ENCODE measurements at regions not wholly inside any gene's neighbourhood (a gene's known extent, or its start where the extent isn't known, plus 50 kb on each side); places are given as distances from the start of the nearest gene placed in this dataset.

- no peaks in the 10 kb centered on the region for H3K4me1 Mint-ChIP-seq
- no peaks in the 10 kb centered on the region for H3K36me3 Mint-ChIP-seq (ENCODE audit: insufficient read depth)
- H3K27ac Mint-ChIP-seq (ENCODE audit: low read depth) = no peak overlapping the region
- no peak for ATAC-seq (replicated peaks; ENCODE audit: extremely low read depth, poor library complexity, severe bottlenecking)
- no peak for DNase-seq (ENCODE audit: low spot score in 2 of 2)
- peaks cover 12% of the 10 kb centered on the region for H3K27me3 Mint-ChIP-seq
- no peak overlapping the region for H3K4me3 Mint-ChIP-seq
- no peaks in the 10 kb centered on the region for H3K9me3 Mint-ChIP-seq
Measured at GRCh38 chr14:98666545-98666944, 605.5 kb downstream of the BCL11B start.

GRCh38 chr14:98682033-98682432, 590.0 kb downstream of the BCL11B start:
- ATAC-seq (replicated peaks; ENCODE audit: extremely low read depth, poor library complexity, severe bottlenecking) = no peak
- Mint-ChIP-seq H3K36me3 (ENCODE audit: insufficient read depth) (no peaks in the 10 kb centered on the region), H3K9me3 (peaks cover 5% of the 10 kb centered on the region), H3K27ac (ENCODE audit: low read depth) (no peak overlapping the region), H3K4me1 (no peaks in the 10 kb centered on the region), H3K27me3 (peaks cover 11% of the 10 kb centered on the region), H3K4me3 (no peak overlapping the region)
- no peak for DNase-seq (ENCODE audit: low spot score in 2 of 2)

GRCh38 chr14:98682726-98683125, 589.3 kb downstream of the BCL11B start:
- ATAC-seq (replicated peaks; ENCODE audit: extremely low read depth, poor library complexity, severe bottlenecking) = no peak
- no peak overlapping the region for H3K4me3 Mint-ChIP-seq
- H3K4me1 Mint-ChIP-seq = no peaks in the 10 kb centered on the region
- no peak overlapping the region for H3K27ac Mint-ChIP-seq (ENCODE audit: low read depth)
- H3K9me3 Mint-ChIP-seq = peaks cover 5% of the 10 kb centered on the region
- H3K36me3 Mint-ChIP-seq (ENCODE audit: insufficient read depth) = no peaks in the 10 kb centered on the region
- no peak for DNase-seq (ENCODE audit: low spot score in 2 of 2)
- H3K27me3 Mint-ChIP-seq = peaks cover 10% of the 10 kb centered on the region

GRCh38 chr14:98684468-98684867, 587.5 kb downstream of the BCL11B start:
- DNase-seq (ENCODE audit: low spot score in 2 of 2) (no peak), ATAC-seq (replicated peaks; ENCODE audit: extremely low read depth, poor library complexity, severe bottlenecking) (no peak)
- H3K9me3 Mint-ChIP-seq = no peaks in the 10 kb centered on the region
- no peak overlapping the region for H3K4me3 Mint-ChIP-seq
- H3K27me3 Mint-ChIP-seq = no peaks in the 10 kb centered on the region
- no peak overlapping the region for H3K27ac Mint-ChIP-seq (ENCODE audit: low read depth)
- H3K36me3 Mint-ChIP-seq (ENCODE audit: insufficient read depth) = no peaks in the 10 kb centered on the region
- H3K4me1 Mint-ChIP-seq = no peaks in the 10 kb centered on the region

- Mint-ChIP-seq H3K4me3 (no peak overlapping the region), H3K36me3 (ENCODE audit: insufficient read depth) (peaks cover 2% of the 10 kb centered on the region), H3K9me3 (no peaks in the 10 kb centered on the region), H3K27me3 (no peaks in the 10 kb centered on the region), H3K27ac (ENCODE audit: low read depth) (no peak overlapping the region), H3K4me1 (no peaks in the 10 kb centered on the region)
- ATAC-seq (replicated peaks; ENCODE audit: extremely low read depth, poor library complexity, severe bottlenecking) = no peak
- DNase-seq (ENCODE audit: low spot score in 2 of 2) = no peak
Measured at GRCh38 chr14:98685725-98686124, 586.3 kb downstream of the BCL11B start.

- H3K27ac Mint-ChIP-seq (ENCODE audit: low read depth) = no peak overlapping the region
- H3K4me1 Mint-ChIP-seq = no peaks in the 10 kb centered on the region
- H3K36me3 Mint-ChIP-seq (ENCODE audit: insufficient read depth) = peaks cover 2% of the 10 kb centered on the region
- H3K9me3 Mint-ChIP-seq = no peaks in the 10 kb centered on the region
- no peaks in the 10 kb centered on the region for H3K27me3 Mint-ChIP-seq
- DNase-seq (ENCODE audit: low spot score in 2 of 2) = no peak
- ATAC-seq (replicated peaks; ENCODE audit: extremely low read depth, poor library complexity, severe bottlenecking) = no peak
- H3K4me3 Mint-ChIP-seq = no peak overlapping the region
Measured at GRCh38 chr14:98688446-98688845, 583.6 kb downstream of the BCL11B start.

GRCh38 chr14:98689951-98690350, 582.0 kb downstream of the BCL11B start:
- peaks cover 2% of the 10 kb centered on the region for H3K36me3 Mint-ChIP-seq (ENCODE audit: insufficient read depth)
- ATAC-seq (replicated peaks; ENCODE audit: extremely low read depth, poor library complexity, severe bottlenecking) = no peak

GRCh38 chr14:98692832-98693231, 579.2 kb downstream of the BCL11B start:
- no peaks in the 10 kb centered on the region for H3K4me1 Mint-ChIP-seq
- H3K9me3 Mint-ChIP-seq = peaks cover 14% of the 10 kb centered on the region
- H3K27me3 Mint-ChIP-seq = no peaks in the 10 kb centered on the region
- ATAC-seq (replicated peaks; ENCODE audit: extremely low read depth, poor library complexity, severe bottlenecking) = no peak
- no peak overlapping the region for H3K4me3 Mint-ChIP-seq
- DNase-seq (ENCODE audit: low spot score in 2 of 2) = no peak
- no peak overlapping the region for H3K27ac Mint-ChIP-seq (ENCODE audit: low read depth)
- peaks cover 2% of the 10 kb centered on the region for H3K36me3 Mint-ChIP-seq (ENCODE audit: insufficient read depth)

More at GRCh38 chr14:98689951-98690350, 582.0 kb downstream of the BCL11B start:
- Mint-ChIP-seq H3K4me3 (no peak overlapping the region), H3K4me1 (no peaks in the 10 kb centered on the region), H3K27me3 (no peaks in the 10 kb centered on the region), H3K9me3 (no peaks in the 10 kb centered on the region), H3K27ac (ENCODE audit: low read depth) (no peak overlapping the region)
- no peak for DNase-seq (ENCODE audit: low spot score in 2 of 2)

GRCh38 chr14:98694541-98694940, 577.5 kb downstream of the BCL11B start:
- H3K27me3 Mint-ChIP-seq = no peaks in the 10 kb centered on the region
- peaks cover 14% of the 10 kb centered on the region for H3K9me3 Mint-ChIP-seq
- no peak overlapping the region for H3K4me3 Mint-ChIP-seq
- H3K36me3 Mint-ChIP-seq (ENCODE audit: insufficient read depth) = peaks cover 2% of the 10 kb centered on the region
- H3K4me1 Mint-ChIP-seq = no peaks in the 10 kb centered on the region
- no peak overlapping the region for H3K27ac Mint-ChIP-seq (ENCODE audit: low read depth)
- DNase-seq (ENCODE audit: low spot score in 2 of 2) (no peak), ATAC-seq (replicated peaks; ENCODE audit: extremely low read depth, poor library complexity, severe bottlenecking) (no peak)

- Mint-ChIP-seq H3K27me3 (no peaks in the 10 kb centered on the region), H3K36me3 (ENCODE audit: insufficient read depth) (no peaks in the 10 kb centered on the region), H3K4me1 (no peaks in the 10 kb centered on the region), H3K27ac (ENCODE audit: low read depth) (no peak overlapping the region), H3K4me3 (no peak overlapping the region), H3K9me3 (peaks cover 14% of the 10 kb centered on the region)
- no peak for DNase-seq (ENCODE audit: low spot score in 2 of 2)
- ATAC-seq (replicated peaks; ENCODE audit: extremely low read depth, poor library complexity, severe bottlenecking) = no peak
Measured at GRCh38 chr14:98695809-98696208, 576.2 kb downstream of the BCL11B start.

GRCh38 chr14:98698341-98698740, 573.7 kb downstream of the BCL11B start:
- Mint-ChIP-seq H3K27ac (ENCODE audit: low read depth) (no peak overlapping the region), H3K36me3 (ENCODE audit: insufficient read depth) (no peaks in the 10 kb centered on the region), H3K4me3 (no peak overlapping the region), H3K9me3 (peaks cover 14% of the 10 kb centered on the region), H3K4me1 (peaks cover 14% of the 10 kb centered on the region), H3K27me3 (no peaks in the 10 kb centered on the region)
- ATAC-seq (replicated peaks; ENCODE audit: extremely low read depth, poor library complexity, severe bottlenecking) (no peak), DNase-seq (ENCODE audit: low spot score in 2 of 2) (no peak)

GRCh38 chr14:98700748-98701147, 571.2 kb downstream of the BCL11B start:
- Mint-ChIP-seq H3K9me3 (peaks cover 12% of the 10 kb centered on the region), H3K4me3 (no peak overlapping the region), H3K27me3 (no peaks in the 10 kb centered on the region), H3K27ac (ENCODE audit: low read depth) (no peak overlapping the region), H3K36me3 (ENCODE audit: insufficient read depth) (no peaks in the 10 kb centered on the region), H3K4me1 (peaks cover 31% of the 10 kb centered on the region)
- ATAC-seq (replicated peaks; ENCODE audit: extremely low read depth, poor library complexity, severe bottlenecking) (no peak), DNase-seq (ENCODE audit: low spot score in 2 of 2) (no peak)

- ATAC-seq (replicated peaks; ENCODE audit: extremely low read depth, poor library complexity, severe bottlenecking) = no peak
- Mint-ChIP-seq H3K27ac (ENCODE audit: low read depth) (peak overlapping the region; percentile 4), H3K4me1 (peaks cover 33% of the 10 kb centered on the region), H3K36me3 (ENCODE audit: insufficient read depth) (no peaks in the 10 kb centered on the region), H3K9me3 (peaks cover 8% of the 10 kb centered on the region), H3K4me3 (no peak overlapping the region), H3K27me3 (no peaks in the 10 kb centered on the region)
- DNase-seq (ENCODE audit: low spot score in 2 of 2) = no peak
Measured at GRCh38 chr14:98701377-98701776, 570.6 kb downstream of the BCL11B start.

- no peaks in the 10 kb centered on the region for H3K27me3 Mint-ChIP-seq
- no peaks in the 10 kb centered on the region for H3K9me3 Mint-ChIP-seq
- peaks cover 40% of the 10 kb centered on the region for H3K4me1 Mint-ChIP-seq
- H3K36me3 Mint-ChIP-seq (ENCODE audit: insufficient read depth) = no peaks in the 10 kb centered on the region
- DNase-seq (ENCODE audit: low spot score in 2 of 2) (peak; percentile 24 to 70), ATAC-seq (replicated peaks; ENCODE audit: extremely low read depth, poor library complexity, severe bottlenecking) (peak; percentile 99)
- H3K27ac Mint-ChIP-seq (ENCODE audit: low read depth) = no peak overlapping the region
- H3K4me3 Mint-ChIP-seq = peak overlapping the region; percentile 16
Measured at GRCh38 chr14:98704441-98704840, 567.6 kb downstream of the BCL11B start.

Measured in central memory CD8-positive, alpha-beta T cell (primary cell).